ENCODE measurements at regions not wholly inside any gene's neighbourhood (a gene's known extent, or its start where the extent isn't known, plus 50 kb on each side); places are given as distances from the start of the nearest gene placed in this dataset.

- TF ChIP-seq CTCF (conservative IDR thresholded peaks at IDR 0.05; ENCODE audit: low read depth, low read length) = no peak
- peak; percentile 9 for DNase-seq (ENCODE audit: low read depth)
- H3K4me3 ChIP-seq (ENCODE audit: low read depth, low read length) = no peak overlapping the region
Observed at GRCh38 chr7:114851406-114852061, 70.4 kb upstream of the MDFIC start.

- TF ChIP-seq CTCF (conservative IDR thresholded peaks at IDR 0.05; ENCODE audit: low read depth, low read length) = no peak
- no peak for DNase-seq (ENCODE audit: low read depth)
- no peak overlapping the region for H3K4me3 ChIP-seq (ENCODE audit: low read depth, low read length)
Observed at GRCh38 chr7:114852293-114852692, 69.6 kb upstream of the MDFIC start.

DNA sequence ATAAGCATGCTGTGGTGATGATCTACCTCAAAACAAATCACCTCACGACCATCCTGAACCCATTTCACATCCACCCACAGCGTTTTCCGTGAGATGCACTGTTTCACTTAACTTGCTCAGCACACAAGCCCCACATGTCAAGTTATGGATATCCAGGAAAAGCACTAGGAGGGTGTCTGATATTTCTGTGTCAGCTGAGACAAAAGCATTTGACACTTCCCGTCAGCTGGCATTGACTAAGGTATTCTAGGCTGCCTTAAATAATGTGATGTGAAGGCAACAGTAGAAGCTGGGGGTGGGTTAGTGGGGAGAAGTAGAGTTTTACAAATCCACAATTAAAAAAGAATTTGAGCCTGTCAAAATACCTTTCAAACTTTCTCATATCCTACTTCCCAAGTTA lies 68.7 kb upstream of the MDFIC start:
- no peak for TF ChIP-seq CTCF (conservative IDR thresholded peaks at IDR 0.05; ENCODE audit: low read depth, low read length)
- H3K4me3 ChIP-seq (ENCODE audit: low read depth, low read length) = no peak overlapping the region
- no peak for DNase-seq (ENCODE audit: low read depth)

- no peak for DNase-seq (ENCODE audit: low read depth)
- TF ChIP-seq CTCF (conservative IDR thresholded peaks at IDR 0.05; ENCODE audit: low read depth, low read length) = no peak
- H3K4me3 ChIP-seq (ENCODE audit: low read depth, low read length) = no peak overlapping the region
Observed at GRCh38 chr7:114854369-114854768, 67.5 kb upstream of the MDFIC start.

DNA sequence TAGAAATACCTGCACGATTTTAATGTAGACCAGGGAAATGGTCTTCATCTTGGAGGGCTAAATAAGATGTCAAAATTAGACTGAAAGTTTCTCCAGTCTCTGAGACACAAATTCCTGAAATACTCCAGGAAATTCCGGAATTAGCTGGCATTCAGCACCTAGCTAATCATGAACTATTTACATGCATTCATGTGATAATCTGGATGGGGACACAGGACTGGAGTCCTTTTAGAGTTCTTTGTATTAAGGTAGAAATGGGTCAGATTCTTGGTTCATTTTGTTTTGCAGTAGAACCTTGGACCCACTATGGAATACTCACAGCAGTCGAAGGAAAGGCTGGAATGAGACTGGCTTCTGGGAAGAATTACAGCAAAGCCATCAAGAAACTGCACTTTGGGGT lies 65.3 kb upstream of the MDFIC start:
- DNase-seq (ENCODE audit: low read depth) = no peak
- H3K4me3 ChIP-seq (ENCODE audit: low read depth, low read length) = no peak overlapping the region
- TF ChIP-seq CTCF (conservative IDR thresholded peaks at IDR 0.05; ENCODE audit: low read depth, low read length) = no peak

DNA sequence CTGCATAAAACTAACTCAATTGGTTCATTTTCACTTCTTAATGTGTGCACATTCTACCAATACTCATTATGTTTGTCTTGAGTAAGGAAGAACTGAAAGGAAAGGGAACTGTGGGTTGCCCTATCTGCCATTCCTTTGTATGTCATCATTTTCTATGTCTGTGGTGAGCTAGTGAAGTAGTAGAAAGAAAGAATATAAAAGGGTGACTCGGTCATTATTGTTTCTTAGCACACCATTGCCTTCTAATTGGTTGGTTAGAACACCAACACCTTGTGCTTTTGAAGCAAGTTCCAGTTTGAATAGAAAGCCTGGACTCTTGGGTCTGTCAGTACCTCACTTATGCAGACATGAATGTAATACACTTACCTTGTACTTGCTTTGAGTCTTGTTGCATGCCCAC lies 64.3 kb upstream of the MDFIC start:
- peak; percentile 19 for DNase-seq (ENCODE audit: low read depth)
- no peak for TF ChIP-seq CTCF (conservative IDR thresholded peaks at IDR 0.05; ENCODE audit: low read depth, low read length)
- H3K4me3 ChIP-seq (ENCODE audit: low read depth, low read length) = no peak overlapping the region

GRCh38 chr7:114859477-114859876 lies 62.4 kb upstream of the MDFIC start:
- no peak for TF ChIP-seq CTCF (conservative IDR thresholded peaks at IDR 0.05; ENCODE audit: low read depth, low read length)
- H3K4me3 ChIP-seq (ENCODE audit: low read depth, low read length) = no peak overlapping the region
- DNase-seq (ENCODE audit: low read depth) = no peak

All from choroid plexus epithelial cell (primary cell).